GM10266 (cell line): ENCODE measurements at regions not wholly inside any gene's neighbourhood (a gene's known extent, or its start where the extent isn't known, plus 50 kb on each side); places are given as distances from the start of the nearest gene placed in this dataset.

Source experiments
- DNase-seq: peaks from one replicate; pipeline ENCODE4 v3.0.0; 2012; ENCODE audit errors: extremely low spot score
- CTCF ChIP-seq: IDR thresholded peaks from 2 replicates; pipeline ENCODE4 v1.5.1; 2012; ENCODE audit warnings: mild to moderate bottlenecking, low read depth; ENCODE audit not compliant: control insufficient read depth, insufficient read depth; ENCODE audit errors: missing control alignments

GRCh38 chr18:24678107-24678506 is 217.7 kb downstream of the HRH4 start:
- DNase-seq: no peak
- TF ChIP-seq CTCF: no peak

GRCh38 chr18:24678626-24679025 is 218.2 kb downstream of the HRH4 start:
- TF ChIP-seq CTCF: no peak
- DNase-seq: no peak

GRCh38 chr18:24679062-24679461 is 218.6 kb downstream of the HRH4 start:
- no peak for TF ChIP-seq CTCF
- no peak for DNase-seq

- TF ChIP-seq CTCF: no peak
- no peak for DNase-seq
Observed at GRCh38 chr18:24683925-24684324, 223.5 kb downstream of the HRH4 start.

GRCh38 chr18:24685254-24685959 is 225.0 kb downstream of the HRH4 start:
- no peak for TF ChIP-seq CTCF
- no peak for DNase-seq

GRCh38 chr18:24695168-24695567 is 234.7 kb downstream of the HRH4 start:
- no peak for DNase-seq
- no peak for TF ChIP-seq CTCF

- DNase-seq: no peak
- TF ChIP-seq CTCF: no peak
Observed at GRCh38 chr18:24702001-24702515, 241.6 kb downstream of the HRH4 start.
